NCI-H1417 treated with DMSO at 0.1 percent for 48 hours (cell line): ENCODE measurements at regions not wholly inside any gene's neighbourhood (a gene's known extent, or its start where the extent isn't known, plus 50 kb on each side); places are given as distances from the start of the nearest gene placed in this dataset.
"Not testable (repeated sequence)": the region's sequence is repeated elsewhere in the genome, so short reads cannot be mapped to it uniquely, and the experiment has no call there.

ENCODE experiments used
- DNase-seq: peaks from one replicate; lab custom pipeline; 2025; lab: John Stamatoyannopoulos, UW

DNA sequence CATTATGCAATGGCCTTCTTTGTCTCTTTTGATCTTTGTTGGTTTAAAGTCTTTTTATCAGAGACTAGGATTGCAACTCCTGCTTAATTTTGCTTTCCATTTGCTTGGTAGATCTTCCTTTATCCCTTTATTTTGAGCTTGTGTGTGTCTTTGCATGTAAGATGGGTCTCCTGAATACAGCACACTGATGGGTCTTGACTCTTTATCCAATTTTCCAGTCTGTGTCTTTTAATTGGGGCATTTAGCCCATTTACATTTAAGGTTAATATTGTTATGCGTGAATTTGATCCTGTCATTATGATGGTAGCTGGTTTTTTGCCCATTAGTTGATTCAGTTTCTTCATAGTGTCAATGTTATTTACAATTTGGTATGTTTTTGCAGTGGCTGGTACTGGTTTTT is 56.9 kb upstream of the TBX18 start:
- DNase-seq, result not testable (repeated sequence)

- DNase-seq, result no peak
Observed at GRCh38 chr6:84816741-84817140, 52.3 kb upstream of the TBX18 start.

DNA sequence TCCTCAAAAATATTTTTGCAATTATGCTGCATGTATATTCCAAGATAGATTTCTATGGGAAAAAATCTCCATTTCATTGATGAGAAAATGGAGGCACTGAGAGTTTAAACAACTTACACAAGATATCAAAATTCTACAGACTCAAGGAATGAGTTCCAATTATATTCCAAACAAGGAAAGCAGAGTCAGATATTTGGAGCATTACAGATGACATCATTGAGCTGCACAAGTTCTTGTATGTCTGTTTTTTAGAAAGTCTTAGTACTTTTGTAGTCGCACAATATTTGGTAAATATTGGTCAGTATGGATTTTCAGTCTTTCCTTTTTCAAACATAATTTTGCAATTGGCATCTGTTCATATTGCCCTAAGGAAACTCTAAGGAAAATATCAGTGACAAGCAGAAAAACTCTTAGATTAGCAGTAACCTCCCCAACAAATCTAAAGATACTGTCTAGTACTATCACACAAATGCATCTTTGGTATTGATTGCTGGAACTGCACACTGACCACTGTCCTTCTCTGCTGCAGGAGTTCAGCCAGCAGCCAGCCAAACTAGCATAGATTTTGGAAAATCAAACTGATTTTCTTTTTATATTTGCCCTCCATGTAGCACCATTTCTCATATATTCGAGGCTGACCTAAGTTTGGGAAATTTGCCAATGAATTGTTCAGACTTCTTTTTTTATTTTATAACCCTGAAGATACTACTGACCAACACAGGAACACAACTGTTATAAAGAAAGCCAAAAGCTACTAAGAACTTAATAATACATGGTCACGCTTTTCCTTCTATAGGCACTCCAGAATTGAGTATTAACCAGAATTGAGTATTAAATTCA is 51.7 kb upstream of the TBX18 start:
- DNase-seq, result no peak
